Caco-2 (cell line): ENCODE measurements at regions not wholly inside any gene's neighbourhood (a gene's known extent, or its start where the extent isn't known, plus 50 kb on each side); places are given as distances from the start of the nearest gene placed in this dataset.

ENCODE experiments used
- BruUV-seq: library from RNA; stranded (reverse); fragments of 400-500 nt; replicated peaks from 2 replicates; lab custom pipeline; 2021; lab: Mats Ljungman, UMichigan
- CTCF ChIA-PET: fragments of 300-600 bp; sonication (Branson Sonifier 250); formaldehyde crosslinking; loops from one replicate; lab custom pipeline; 2022; ENCODE audit warnings: antibody characterized with exemption; lab: Charles Lee
- POLR2A ChIA-PET: fragments of 300-600 bp; sonication (Branson Sonifier 250); formaldehyde crosslinking; loops from one replicate; lab custom pipeline; 2022; ENCODE audit warnings: antibody characterized with exemption; lab: Charles Lee
- DNase-seq, 2 experiments: peaks; one replicate each; pipeline versions ENCODE4 v3.0.0 to v3.0.0-alpha.2; 2020 to 2022
- H3K27me3 ChIP-seq: replicated peaks from 2 replicates; pipeline ENCODE4 v1.6.0; 2011; ENCODE audit warnings: low read length; ENCODE audit not compliant: control insufficient read depth, insufficient read depth
- H3K36me3 ChIP-seq: 2 replicates; pipeline ENCODE4 v1.5.1; 2011; ENCODE audit warnings: low read length; ENCODE audit not compliant: control insufficient read depth, insufficient read depth
- H3K4me1 ChIP-seq: fragments of 250-450 bp; sonication (Bioruptor Pico); 2 replicates; pipeline ENCODE4 v1.5.1; 2020; ENCODE audit warnings: mild to moderate bottlenecking
- H3K4me3 ChIP-seq: 2 replicates; pipeline ENCODE4 v1.5.1; 2011; ENCODE audit warnings: low read depth, mild to moderate bottlenecking, control low read depth, low read length
- H3K9me3 ChIP-seq: fragments of 250-450 bp; sonication (Bioruptor Pico); 2 replicates; pipeline ENCODE4 v1.5.1; 2020; ENCODE audit warnings: mild to moderate bottlenecking, moderate library complexity
- H3K27ac Mint-ChIP-seq: one replicate; pipeline ENCODE4 v1.8.0; 2022; ENCODE audit warnings: mixed read lengths; ENCODE audit not compliant: unreplicated experiment
- H3K27me3 Mint-ChIP-seq: one replicate; pipeline ENCODE4 v1.8.0; 2022; ENCODE audit warnings: mixed read lengths; ENCODE audit not compliant: insufficient read depth, unreplicated experiment
- H3K36me3 Mint-ChIP-seq: one replicate; pipeline ENCODE4 v1.8.0; 2022; ENCODE audit warnings: mild to moderate bottlenecking, mixed read lengths; ENCODE audit not compliant: insufficient read depth, unreplicated experiment
- H3K4me1 Mint-ChIP-seq: one replicate; pipeline ENCODE4 v1.8.0; 2022; ENCODE audit warnings: low read depth, mixed read lengths; ENCODE audit not compliant: unreplicated experiment
- H3K4me3 Mint-ChIP-seq: one replicate; pipeline ENCODE4 v1.8.0; 2022; ENCODE audit warnings: mild to moderate bottlenecking, moderate library complexity, mixed read lengths; ENCODE audit not compliant: unreplicated experiment
- H3K9me3 Mint-ChIP-seq: one replicate; pipeline ENCODE4 v1.8.0; 2022; ENCODE audit warnings: mixed read lengths; ENCODE audit not compliant: unreplicated experiment
- CTCF ChIP-seq, 2 experiments: fragments of 200-600 bp in 1 of 2; IDR thresholded peaks; 1 replicate in 1 of 2; 2 replicates in 1 of 2; pipeline versions ENCODE4 v1.5.1 to v1.8.0; 2011 to 2022; ENCODE audit warnings: antibody characterized with exemption in 1 of 2, control low read depth in 1 of 2, inconsistent platforms in 1 of 2, low read depth in 1 of 2, low read length in 1 of 2, mild to moderate bottlenecking in 1 of 2, moderate library complexity in 1 of 2; ENCODE audit not compliant: insufficient read depth in 1 of 2, severe bottlenecking in 1 of 2, unreplicated experiment in 1 of 2
- intact Hi-C: fragments of 100-400 bp; cut with micrococcal nuclease; formaldehyde crosslinking; loops from one replicate; pipeline ENCODE4 v1.10.0; 2022; ENCODE audit not compliant: unreplicated experiment

- Mint-ChIP-seq H3K4me1 (peaks cover 9% of the 10 kb centered on the region), H3K27ac (no peak overlapping the region), H3K9me3 (no peaks in the 10 kb centered on the region), H3K36me3 (no peaks in the 10 kb centered on the region), H3K4me3 (no peak overlapping the region), H3K27me3 (no peaks in the 10 kb centered on the region)
- Histone ChIP-seq H3K9me3 (no peaks in the 10 kb centered on the region), H3K36me3 (no peaks in the 10 kb centered on the region), H3K4me1 (no peaks in the 10 kb centered on the region), H3K27me3 (no peaks in the 10 kb centered on the region), H3K4me3 (no peak overlapping the region)
- DNase-seq = no peak
- intact Hi-C loops = no loop called here
- ChIA-PET POLR2A (no interaction called here), CTCF (no interaction called here)
- no peak for TF ChIP-seq CTCF (IDR thresholded peaks at IDR 0.05; ENCODE audit: insufficient read depth in 1 of 2, low read depth in 1 of 2, low read length in 1 of 2, severe bottlenecking in 1 of 2, unreplicated experiment in 1 of 2)
- no TSS peak for BruUV-seq
Measured at GRCh38 chr5:68070591-68071281, 144.8 kb upstream of the PIK3R1 start.

GRCh38 chr5:68067976-68068603 is 147.5 kb upstream of the PIK3R1 start:
- H3K9me3 ChIP-seq = no peaks in the 10 kb centered on the region
- intact Hi-C loops = no loop called here
- ChIA-PET CTCF (no interaction called here), POLR2A (no interaction called here)
- H3K36me3 ChIP-seq = no peaks in the 10 kb centered on the region
- Mint-ChIP-seq H3K9me3 (no peaks in the 10 kb centered on the region), H3K36me3 (no peaks in the 10 kb centered on the region), H3K4me1 (peaks cover 9% of the 10 kb centered on the region), H3K27ac (no peak overlapping the region), H3K27me3 (no peaks in the 10 kb centered on the region), H3K4me3 (no peak overlapping the region)
- BruUV-seq = no TSS peak
- no peak overlapping the region for H3K4me3 ChIP-seq
- TF ChIP-seq CTCF (IDR thresholded peaks at IDR 0.05; ENCODE audit: insufficient read depth in 1 of 2, low read depth in 1 of 2, low read length in 1 of 2, severe bottlenecking in 1 of 2, unreplicated experiment in 1 of 2) = no peak
- no peaks in the 10 kb centered on the region for H3K4me1 ChIP-seq
- DNase-seq = no peak
- no peaks in the 10 kb centered on the region for H3K27me3 ChIP-seq

- Histone ChIP-seq H3K9me3 (no peaks in the 10 kb centered on the region), H3K36me3 (no peaks in the 10 kb centered on the region), H3K4me3 (no peak overlapping the region), H3K27me3 (no peaks in the 10 kb centered on the region), H3K4me1 (no peaks in the 10 kb centered on the region)
- no peak for TF ChIP-seq CTCF (IDR thresholded peaks at IDR 0.05; ENCODE audit: insufficient read depth in 1 of 2, low read depth in 1 of 2, low read length in 1 of 2, severe bottlenecking in 1 of 2, unreplicated experiment in 1 of 2)
- no peak overlapping the region for H3K27ac Mint-ChIP-seq
- H3K36me3 Mint-ChIP-seq = no peaks in the 10 kb centered on the region
- POLR2A ChIA-PET = no interaction called here
- no TSS peak for BruUV-seq
- no peaks in the 10 kb centered on the region for H3K27me3 Mint-ChIP-seq
- intact Hi-C loops = no loop called here
- CTCF ChIA-PET = no interaction called here
- H3K4me3 Mint-ChIP-seq = no peak overlapping the region
- peaks cover 8% of the 10 kb centered on the region for H3K9me3 Mint-ChIP-seq
- DNase-seq = no peak
- H3K4me1 Mint-ChIP-seq = peaks cover 9% of the 10 kb centered on the region
Measured at GRCh38 chr5:68067291-68067690, 148.3 kb upstream of the PIK3R1 start.
